ENCODE measurements at regions not wholly inside any gene's neighbourhood (a gene's known extent, or its start where the extent isn't known, plus 50 kb on each side); places are given as distances from the start of the nearest gene placed in this dataset.

- ATAC-seq (ENCODE audit: insufficient read depth, low read depth) (no peak), DNase-seq (no peak)
- no peak overlapping the region for H2AFZ ChIP-seq (ENCODE audit: low read depth, low read length)
- no peaks in the 10 kb centered on the region for H3K36me3 ChIP-seq (ENCODE audit: insufficient read depth, low read length)
- TF ChIP-seq CTCF (IDR thresholded peaks at IDR 0.05; ENCODE audit: borderline replicate concordance, extremely low read depth, low read length, poor library complexity, severe bottlenecking) (no peak), EZH2 (IDR thresholded peaks at IDR 0.05; ENCODE audit: borderline replicate concordance, low read depth, low read length, severe bottlenecking) (no peak)
- no peaks in the 10 kb centered on the region for H4K20me1 ChIP-seq (ENCODE audit: insufficient read depth, low read length)
- peaks cover 6% of the 10 kb centered on the region for H3K9me3 ChIP-seq (ENCODE audit: insufficient read depth, low read length, severe bottlenecking)
- H3K27me3 ChIP-seq (ENCODE audit: insufficient read depth, low read length, poor library complexity) = no peaks in the 10 kb centered on the region
- no peaks in the 10 kb centered on the region for H3K4me1 ChIP-seq (ENCODE audit: insufficient read depth, low read length)
- H3K79me2 ChIP-seq (ENCODE audit: insufficient read depth, low read length) = no peaks in the 10 kb centered on the region
- no peak overlapping the region for H3K9ac ChIP-seq (ENCODE audit: low read depth, low read length)
- no peak overlapping the region for H3K4me3 ChIP-seq (ENCODE audit: low read depth in 1 of 2, low read length in 2 of 2)
- H3K27ac ChIP-seq (ENCODE audit: low read length) = no peak overlapping the region
- no peak overlapping the region for H3K4me2 ChIP-seq (ENCODE audit: insufficient read depth, low read length)
These were observed 297.9 kb downstream of the SHANK2 start for GRCh38 chr11:70954471-70954870.
